Upper lobe of right lung (tissue), 1 donor: ENCODE measurements at regions not wholly inside any gene's neighbourhood (a gene's known extent, or its start where the extent isn't known, plus 50 kb on each side); places are given as distances from the start of the nearest gene placed in this dataset.

Source experiments
- ATAC-seq: fragments of 200-7000 bp; cut with Tn5 transposase; one replicate; pipeline ENCODE4 v1.9.1; 2020; ENCODE audit warnings: mild to moderate bottlenecking, moderate library complexity
- DNase-seq: peaks from one replicate; pipeline ENCODE4 v3.0.0-alpha.2; 2020
- H3K27ac ChIP-seq: fragments of 200-600 bp; one replicate; pipeline ENCODE4 v1.8.0; 2022
- H3K27me3 ChIP-seq: fragments of 200-600 bp; one replicate; pipeline ENCODE4 v1.8.0; 2022; ENCODE audit warnings: mild to moderate bottlenecking
- H3K36me3 ChIP-seq: fragments of 200-600 bp; one replicate; pipeline ENCODE4 v1.8.0; 2022
- H3K4me1 ChIP-seq: fragments of 200-600 bp; one replicate; pipeline ENCODE4 v1.8.0; 2022
- H3K4me3 ChIP-seq: fragments of 200-600 bp; one replicate; pipeline ENCODE4 v1.8.0; 2022; ENCODE audit warnings: mild to moderate bottlenecking
- H3K9me3 ChIP-seq: fragments of 200-600 bp; one replicate; pipeline ENCODE4 v1.8.0; 2022
- intact Hi-C: fragments of 100-400 bp; cut with DNase I; formaldehyde crosslinking; loops from one replicate; pipeline ENCODE4 v1.11.0; 2022
- TF ChIP-seq, protein P1 (sequence below): fragments of 200-600 bp; IDR thresholded peaks from one replicate; pipeline ENCODE4 v1.8.0; 2022; ENCODE audit warnings: antibody characterized with exemption
- donor health status: DM: no; HTN: yes; CAD: no; lungs with severe emphysema.

DNA sequence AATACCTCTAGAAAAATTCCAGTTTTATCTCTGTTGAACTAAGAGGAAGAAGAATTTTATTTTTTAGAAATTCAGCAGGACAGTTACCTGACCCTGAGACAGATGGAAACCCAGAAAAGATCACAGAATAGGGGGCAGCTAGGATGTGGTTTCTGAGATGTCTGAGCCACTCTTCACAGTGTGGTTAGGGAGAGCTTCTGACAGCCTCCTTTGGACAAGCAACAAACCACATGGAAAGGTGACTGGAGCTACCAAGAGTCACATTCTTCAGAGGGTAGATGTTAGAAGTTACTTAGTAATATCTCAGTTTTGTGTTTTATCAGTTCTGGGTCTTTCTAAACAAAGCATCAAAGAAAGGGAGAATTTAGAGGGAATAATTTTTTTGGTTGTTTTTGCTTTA lies 117.3 kb upstream of the NAP1L1 start:
- Histone ChIP-seq H3K36me3 (no peaks in the 10 kb centered on the region), H3K4me1 (no peaks in the 10 kb centered on the region), H3K9me3 (peaks cover 16% of the 10 kb centered on the region), H3K4me3 (no peak overlapping the region), H3K27me3 (no peaks in the 10 kb centered on the region), H3K27ac (no peak overlapping the region)
- DNase-seq = no peak
- intact Hi-C loops = no loop called here
- no peak for ATAC-seq
- TF ChIP-seq, protein P1, sequence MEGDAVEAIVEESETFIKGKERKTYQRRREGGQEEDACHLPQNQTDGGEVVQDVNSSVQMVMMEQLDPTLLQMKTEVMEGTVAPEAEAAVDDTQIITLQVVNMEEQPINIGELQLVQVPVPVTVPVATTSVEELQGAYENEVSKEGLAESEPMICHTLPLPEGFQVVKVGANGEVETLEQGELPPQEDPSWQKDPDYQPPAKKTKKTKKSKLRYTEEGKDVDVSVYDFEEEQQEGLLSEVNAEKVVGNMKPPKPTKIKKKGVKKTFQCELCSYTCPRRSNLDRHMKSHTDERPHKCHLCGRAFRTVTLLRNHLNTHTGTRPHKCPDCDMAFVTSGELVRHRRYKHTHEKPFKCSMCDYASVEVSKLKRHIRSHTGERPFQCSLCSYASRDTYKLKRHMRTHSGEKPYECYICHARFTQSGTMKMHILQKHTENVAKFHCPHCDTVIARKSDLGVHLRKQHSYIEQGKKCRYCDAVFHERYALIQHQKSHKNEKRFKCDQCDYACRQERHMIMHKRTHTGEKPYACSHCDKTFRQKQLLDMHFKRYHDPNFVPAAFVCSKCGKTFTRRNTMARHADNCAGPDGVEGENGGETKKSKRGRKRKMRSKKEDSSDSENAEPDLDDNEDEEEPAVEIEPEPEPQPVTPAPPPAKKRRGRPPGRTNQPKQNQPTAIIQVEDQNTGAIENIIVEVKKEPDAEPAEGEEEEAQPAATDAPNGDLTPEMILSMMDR = no peak

DNA sequence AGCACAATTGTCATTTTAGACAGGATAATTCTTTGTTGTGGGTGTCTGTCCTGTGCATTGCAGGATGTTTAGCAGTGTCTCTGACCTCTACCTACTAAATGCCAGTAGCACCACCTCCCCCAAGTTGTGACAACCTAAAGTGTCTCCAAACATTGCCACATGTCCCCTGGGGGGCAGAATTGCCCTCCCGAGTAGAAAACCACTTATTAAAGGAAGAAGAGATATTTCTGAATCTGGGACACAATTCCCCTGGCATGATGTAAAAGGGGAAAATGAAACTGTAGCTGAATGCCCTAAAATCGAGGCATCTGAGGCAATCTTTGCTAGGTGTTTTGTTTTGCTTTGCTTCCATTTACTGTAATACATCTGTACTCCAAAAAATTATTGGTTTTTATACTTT lies 116.8 kb upstream of the NAP1L1 start:
- intact Hi-C loops = no loop called here
- Histone ChIP-seq H3K36me3 (no peaks in the 10 kb centered on the region), H3K27me3 (no peaks in the 10 kb centered on the region), H3K9me3 (peaks cover 16% of the 10 kb centered on the region), H3K4me3 (no peak overlapping the region), H3K4me1 (no peaks in the 10 kb centered on the region), H3K27ac (no peak overlapping the region)
- DNase-seq = no peak
- ATAC-seq = no peak
- TF ChIP-seq, protein P1 = no peak

DNA sequence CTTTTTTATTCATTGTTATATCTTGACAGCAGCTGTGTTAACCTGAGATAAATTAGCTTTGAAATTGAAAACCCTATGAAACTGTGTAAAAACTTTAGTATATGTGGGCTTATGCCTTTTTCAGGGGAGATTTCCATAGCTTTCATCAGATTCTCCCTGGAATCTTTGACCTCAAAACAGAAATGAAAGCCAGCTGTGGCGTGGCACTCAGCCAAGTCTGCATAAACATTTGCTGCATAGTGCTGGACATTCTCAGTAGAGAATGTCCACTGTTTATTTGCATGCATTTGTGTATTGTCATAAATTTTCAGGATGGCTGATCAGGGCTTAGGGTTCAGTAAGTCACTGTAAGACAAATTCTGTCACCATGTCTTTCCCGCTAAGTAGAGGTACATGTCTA lies 115.3 kb upstream of the NAP1L1 start:
- H3K27me3 ChIP-seq = no peaks in the 10 kb centered on the region
- no peak overlapping the region for H3K27ac ChIP-seq
- TF ChIP-seq, protein P1 = no peak
- peaks cover 16% of the 10 kb centered on the region for H3K9me3 ChIP-seq
- no peaks in the 10 kb centered on the region for H3K36me3 ChIP-seq
- no peak for ATAC-seq
- H3K4me3 ChIP-seq = no peak overlapping the region
- no peaks in the 10 kb centered on the region for H3K4me1 ChIP-seq
- DNase-seq = no peak
- intact Hi-C loops = no loop called here

DNA sequence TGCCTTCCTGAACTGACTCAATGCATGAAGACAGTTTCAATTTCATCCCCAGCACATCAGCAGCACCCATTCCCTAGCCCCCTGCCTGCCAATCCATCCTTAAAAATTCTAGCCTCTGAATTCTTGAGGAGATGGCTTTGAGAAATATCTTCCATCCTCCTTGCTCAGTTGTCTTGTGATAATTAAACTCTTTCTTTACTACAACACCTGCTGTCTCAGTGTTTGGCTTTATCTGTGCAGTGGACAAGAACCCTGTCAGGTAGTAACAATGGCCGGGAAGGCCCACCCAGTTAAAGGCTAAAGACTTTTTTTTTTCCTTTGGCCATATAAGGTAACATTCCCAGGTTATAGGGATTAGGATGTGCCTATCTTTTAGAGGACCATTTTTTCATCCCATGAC lies 114.4 kb upstream of the NAP1L1 start:
- TF ChIP-seq, protein P1 = no peak
- DNase-seq (no peak), ATAC-seq (no peak)
- Histone ChIP-seq H3K4me3 (no peak overlapping the region), H3K27me3 (no peaks in the 10 kb centered on the region), H3K27ac (no peak overlapping the region), H3K36me3 (no peaks in the 10 kb centered on the region), H3K4me1 (no peaks in the 10 kb centered on the region), H3K9me3 (peaks cover 16% of the 10 kb centered on the region)
- intact Hi-C loops = no loop called here

DNA sequence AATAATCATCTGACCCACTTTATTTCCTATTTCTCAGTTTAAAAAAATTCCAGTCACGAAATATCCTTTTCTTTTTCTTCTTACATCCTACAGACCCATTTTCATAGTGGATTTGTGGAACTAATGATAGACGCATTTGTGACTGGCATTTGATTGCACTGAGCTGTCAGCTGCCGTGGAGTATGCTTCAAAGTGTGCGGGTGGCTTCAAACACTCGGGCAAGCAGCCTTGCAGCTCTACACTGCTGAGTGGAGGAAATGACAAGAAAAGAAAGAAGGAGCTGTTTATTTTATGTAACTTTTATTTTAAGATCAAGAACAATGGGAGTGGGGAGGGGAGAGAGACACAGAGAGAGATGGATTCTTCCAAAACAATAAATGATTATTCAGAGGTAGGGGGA lies 112.8 kb upstream of the NAP1L1 start:
- no peaks in the 10 kb centered on the region for H3K27me3 ChIP-seq
- no peak overlapping the region for H3K27ac ChIP-seq
- ATAC-seq = no peak
- intact Hi-C loops = no loop called here
- TF ChIP-seq, protein P1 = no peak
- H3K4me1 ChIP-seq = no peaks in the 10 kb centered on the region
- no peaks in the 10 kb centered on the region for H3K36me3 ChIP-seq
- no peak for DNase-seq
- no peak overlapping the region for H3K4me3 ChIP-seq
- H3K9me3 ChIP-seq = peaks cover 16% of the 10 kb centered on the region

DNA sequence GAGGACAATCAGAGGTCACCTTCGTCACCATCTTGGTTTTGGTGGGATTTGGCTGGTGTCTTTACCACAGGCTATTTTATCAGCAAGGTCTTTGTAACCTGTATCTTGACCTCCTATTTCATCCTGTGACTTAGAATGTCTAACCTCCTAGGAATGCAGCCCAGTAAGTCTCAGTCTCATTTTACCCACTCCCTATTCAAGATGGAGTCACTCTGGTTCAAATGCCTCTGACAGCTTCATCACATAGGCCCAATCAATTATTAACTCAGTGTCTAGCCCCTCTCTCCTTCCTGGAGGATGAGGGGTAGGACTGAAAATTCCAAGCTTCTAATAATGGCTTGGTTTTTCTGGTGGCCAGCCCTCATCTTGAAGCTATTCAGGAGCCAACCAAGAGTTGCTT lies 111.4 kb upstream of the NAP1L1 start:
- Histone ChIP-seq H3K27me3 (no peaks in the 10 kb centered on the region), H3K36me3 (no peaks in the 10 kb centered on the region), H3K27ac (no peak overlapping the region), H3K4me1 (no peaks in the 10 kb centered on the region), H3K4me3 (no peak overlapping the region), H3K9me3 (peaks cover 16% of the 10 kb centered on the region)
- TF ChIP-seq, protein P1 = no peak
- ATAC-seq (no peak), DNase-seq (no peak)
- intact Hi-C loops = no loop called here
